ENCODE measurements at regions not wholly inside any gene's neighbourhood (a gene's known extent, or its start where the extent isn't known, plus 50 kb on each side); places are given as distances from the start of the nearest gene placed in this dataset.

DNA sequence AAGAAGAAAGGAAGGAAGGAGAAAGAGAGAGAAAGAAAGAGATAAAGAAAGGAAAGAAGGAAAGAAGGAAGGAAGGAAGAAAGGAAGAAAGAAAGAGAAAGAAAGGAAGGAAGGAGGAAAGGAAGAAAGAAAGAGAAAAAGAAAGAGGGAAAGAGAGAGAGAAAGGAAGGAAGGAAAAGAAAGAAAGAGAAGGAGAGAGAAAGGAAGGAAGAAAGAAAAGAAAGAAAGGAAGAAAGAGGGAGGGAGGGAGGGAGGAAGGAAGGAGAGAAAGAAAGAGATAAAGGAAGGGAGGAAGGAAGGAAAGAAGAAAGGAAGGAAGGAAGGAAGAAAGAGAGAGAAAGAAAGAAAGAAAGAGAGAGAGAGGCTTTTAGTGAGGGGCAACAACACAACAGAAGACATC is 135.1 kb upstream of the VSTM2B start:
- no peak for TF ChIP-seq RAD21 (conservative IDR thresholded peaks at IDR 0.05)
- TF ChIP-seq EZH2 (IDR thresholded peaks at IDR 0.05; ENCODE audit: borderline replicate concordance, insufficient read depth, low read length, poor library complexity, severe bottlenecking), result no peak
- TF ChIP-seq, protein P1, sequence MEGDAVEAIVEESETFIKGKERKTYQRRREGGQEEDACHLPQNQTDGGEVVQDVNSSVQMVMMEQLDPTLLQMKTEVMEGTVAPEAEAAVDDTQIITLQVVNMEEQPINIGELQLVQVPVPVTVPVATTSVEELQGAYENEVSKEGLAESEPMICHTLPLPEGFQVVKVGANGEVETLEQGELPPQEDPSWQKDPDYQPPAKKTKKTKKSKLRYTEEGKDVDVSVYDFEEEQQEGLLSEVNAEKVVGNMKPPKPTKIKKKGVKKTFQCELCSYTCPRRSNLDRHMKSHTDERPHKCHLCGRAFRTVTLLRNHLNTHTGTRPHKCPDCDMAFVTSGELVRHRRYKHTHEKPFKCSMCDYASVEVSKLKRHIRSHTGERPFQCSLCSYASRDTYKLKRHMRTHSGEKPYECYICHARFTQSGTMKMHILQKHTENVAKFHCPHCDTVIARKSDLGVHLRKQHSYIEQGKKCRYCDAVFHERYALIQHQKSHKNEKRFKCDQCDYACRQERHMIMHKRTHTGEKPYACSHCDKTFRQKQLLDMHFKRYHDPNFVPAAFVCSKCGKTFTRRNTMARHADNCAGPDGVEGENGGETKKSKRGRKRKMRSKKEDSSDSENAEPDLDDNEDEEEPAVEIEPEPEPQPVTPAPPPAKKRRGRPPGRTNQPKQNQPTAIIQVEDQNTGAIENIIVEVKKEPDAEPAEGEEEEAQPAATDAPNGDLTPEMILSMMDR (IDR thresholded peaks at IDR 0.05; ENCODE audit: poor library complexity, severe bottlenecking), result no peak
- Histone ChIP-seq H3K9ac (ENCODE audit: low read length) (no peak overlapping the region), H3K4me2 (ENCODE audit: low read length) (no peak overlapping the region), H3K9me3 (ENCODE audit: low read length) (no peaks in the 10 kb centered on the region), H2AFZ (ENCODE audit: low read depth, low read length) (no peak overlapping the region), H3K36me3 (ENCODE audit: insufficient read depth, low read length) (no peaks in the 10 kb centered on the region), H3K27ac (ENCODE audit: low read length) (no peak overlapping the region), H3K9me2 (ENCODE audit: insufficient read depth, low read length) (no peaks in the 10 kb centered on the region), H3K27me3 (ENCODE audit: insufficient read depth, low read depth, low read length) (no peaks in the 10 kb centered on the region), H4K20me1 (ENCODE audit: insufficient read depth) (no peaks in the 10 kb centered on the region), H3K79me2 (replicated peaks; ENCODE audit: insufficient read depth, low read length) (no peaks in the 10 kb centered on the region), H3K4me3 (ENCODE audit: low read length) (no peak overlapping the region), H3F3A (ENCODE audit: insufficient read depth, low read length, poor library complexity, severe bottlenecking) (no peaks in the 10 kb centered on the region)

DNA sequence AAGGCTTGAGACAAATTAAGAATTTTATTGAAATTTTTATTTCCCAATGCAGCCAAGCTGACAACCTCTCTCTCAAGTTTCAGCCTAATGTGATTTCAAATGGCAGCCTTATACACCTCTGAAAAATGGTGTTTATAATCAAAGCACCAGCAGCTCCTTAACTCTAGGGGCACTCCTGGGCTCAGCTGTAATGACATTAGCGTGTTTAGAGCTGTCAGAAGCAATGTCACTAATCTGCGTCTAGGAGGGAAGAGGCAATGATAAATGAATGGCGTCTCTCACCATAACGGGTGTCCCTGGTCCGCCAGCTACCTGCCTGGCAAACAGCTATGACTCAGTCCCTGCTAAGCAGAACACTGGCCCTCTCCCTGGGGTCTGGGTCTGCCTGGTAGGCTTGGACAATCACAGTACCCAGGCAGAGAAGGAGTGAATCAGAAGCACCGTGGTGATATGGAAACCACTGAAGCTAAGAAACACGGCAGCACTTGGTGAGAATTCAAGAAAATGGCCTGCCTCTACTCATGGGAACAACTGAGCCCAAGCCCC is 131.8 kb upstream of the VSTM2B start:
- TF ChIP-seq, protein P1 (IDR thresholded peaks at IDR 0.05; ENCODE audit: poor library complexity, severe bottlenecking), result peak; percentile 77
- TF ChIP-seq SMC3 (conservative IDR thresholded peaks at IDR 0.05; ENCODE audit: poor library complexity) (peak; percentile 52), EZH2 (IDR thresholded peaks at IDR 0.05; ENCODE audit: borderline replicate concordance, insufficient read depth, low read length, poor library complexity, severe bottlenecking) (no peak), RAD21 (conservative IDR thresholded peaks at IDR 0.05) (peak; percentile 53), MXI1 (conservative IDR thresholded peaks at IDR 0.05; ENCODE audit: poor library complexity, severe bottlenecking) (no peak), POLR2AphosphoS5 (IDR thresholded peaks at IDR 0.05) (peak; percentile 44), TAF1 (IDR thresholded peaks at IDR 0.05; ENCODE audit: low read depth) (no peak), EP300 (conservative IDR thresholded peaks at IDR 0.05; ENCODE audit: poor library complexity, severe bottlenecking) (peak; percentile 56)
- TF ChIP-seq, protein P2, sequence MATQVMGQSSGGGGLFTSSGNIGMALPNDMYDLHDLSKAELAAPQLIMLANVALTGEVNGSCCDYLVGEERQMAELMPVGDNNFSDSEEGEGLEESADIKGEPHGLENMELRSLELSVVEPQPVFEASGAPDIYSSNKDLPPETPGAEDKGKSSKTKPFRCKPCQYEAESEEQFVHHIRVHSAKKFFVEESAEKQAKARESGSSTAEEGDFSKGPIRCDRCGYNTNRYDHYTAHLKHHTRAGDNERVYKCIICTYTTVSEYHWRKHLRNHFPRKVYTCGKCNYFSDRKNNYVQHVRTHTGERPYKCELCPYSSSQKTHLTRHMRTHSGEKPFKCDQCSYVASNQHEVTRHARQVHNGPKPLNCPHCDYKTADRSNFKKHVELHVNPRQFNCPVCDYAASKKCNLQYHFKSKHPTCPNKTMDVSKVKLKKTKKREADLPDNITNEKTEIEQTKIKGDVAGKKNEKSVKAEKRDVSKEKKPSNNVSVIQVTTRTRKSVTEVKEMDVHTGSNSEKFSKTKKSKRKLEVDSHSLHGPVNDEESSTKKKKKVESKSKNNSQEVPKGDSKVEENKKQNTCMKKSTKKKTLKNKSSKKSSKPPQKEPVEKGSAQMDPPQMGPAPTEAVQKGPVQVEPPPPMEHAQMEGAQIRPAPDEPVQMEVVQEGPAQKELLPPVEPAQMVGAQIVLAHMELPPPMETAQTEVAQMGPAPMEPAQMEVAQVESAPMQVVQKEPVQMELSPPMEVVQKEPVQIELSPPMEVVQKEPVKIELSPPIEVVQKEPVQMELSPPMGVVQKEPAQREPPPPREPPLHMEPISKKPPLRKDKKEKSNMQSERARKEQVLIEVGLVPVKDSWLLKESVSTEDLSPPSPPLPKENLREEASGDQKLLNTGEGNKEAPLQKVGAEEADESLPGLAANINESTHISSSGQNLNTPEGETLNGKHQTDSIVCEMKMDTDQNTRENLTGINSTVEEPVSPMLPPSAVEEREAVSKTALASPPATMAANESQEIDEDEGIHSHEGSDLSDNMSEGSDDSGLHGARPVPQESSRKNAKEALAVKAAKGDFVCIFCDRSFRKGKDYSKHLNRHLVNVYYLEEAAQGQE (IDR thresholded peaks at IDR 0.05; ENCODE audit: borderline replicate concordance), result no peak
- Histone ChIP-seq H3K79me2 (replicated peaks; ENCODE audit: insufficient read depth, low read length) (no peaks in the 10 kb centered on the region), H4K20me1 (ENCODE audit: insufficient read depth) (no peaks in the 10 kb centered on the region), H3F3A (ENCODE audit: insufficient read depth, low read length, poor library complexity, severe bottlenecking) (no peaks in the 10 kb centered on the region), H2AFZ (ENCODE audit: low read depth, low read length) (no peak overlapping the region), H3K9ac (ENCODE audit: low read length) (no peak overlapping the region), H3K36me3 (ENCODE audit: insufficient read depth, low read length) (no peaks in the 10 kb centered on the region), H3K27ac (ENCODE audit: low read length) (peak overlapping the region; percentile 49), H3K27me3 (ENCODE audit: insufficient read depth, low read depth, low read length) (no peaks in the 10 kb centered on the region), H3K4me2 (ENCODE audit: low read length) (no peak overlapping the region), H3K4me3 (ENCODE audit: low read length) (no peak overlapping the region), H3K9me3 (ENCODE audit: low read length) (no peaks in the 10 kb centered on the region), H3K9me2 (ENCODE audit: insufficient read depth, low read length) (no peaks in the 10 kb centered on the region)

All from neural cell (in vitro differentiated cells).